HL-60 (cell line): ENCODE measurements at regions not wholly inside any gene's neighbourhood (a gene's known extent, or its start where the extent isn't known, plus 50 kb on each side); places are given as distances from the start of the nearest gene placed in this dataset.

ENCODE experiments used
- GABPA ChIP-seq: IDR thresholded peaks from 2 replicates; pipeline ENCODE4 v1.6.1; 2012; ENCODE audit warnings: low read depth
- POLR2AphosphoS5 ChIP-seq: IDR thresholded peaks from 2 replicates; pipeline ENCODE4 v1.6.1; 2012; ENCODE audit warnings: low read depth
- REST ChIP-seq: IDR thresholded peaks from 2 replicates; pipeline ENCODE4 v1.6.1; 2012; ENCODE audit warnings: low read depth; ENCODE audit not compliant: insufficient replicate concordance
- SPI1 ChIP-seq: IDR thresholded peaks from 2 replicates; pipeline ENCODE4 v1.6.1; 2012; ENCODE audit warnings: low read depth, mild to moderate bottlenecking, borderline replicate concordance
- TF ChIP-seq, protein P1 (sequence below): IDR thresholded peaks from one replicate; pipeline ENCODE4 v1.5.1; 2011; ENCODE audit warnings: low read length, control low read depth, inconsistent platforms; ENCODE audit not compliant: insufficient read depth

DNA sequence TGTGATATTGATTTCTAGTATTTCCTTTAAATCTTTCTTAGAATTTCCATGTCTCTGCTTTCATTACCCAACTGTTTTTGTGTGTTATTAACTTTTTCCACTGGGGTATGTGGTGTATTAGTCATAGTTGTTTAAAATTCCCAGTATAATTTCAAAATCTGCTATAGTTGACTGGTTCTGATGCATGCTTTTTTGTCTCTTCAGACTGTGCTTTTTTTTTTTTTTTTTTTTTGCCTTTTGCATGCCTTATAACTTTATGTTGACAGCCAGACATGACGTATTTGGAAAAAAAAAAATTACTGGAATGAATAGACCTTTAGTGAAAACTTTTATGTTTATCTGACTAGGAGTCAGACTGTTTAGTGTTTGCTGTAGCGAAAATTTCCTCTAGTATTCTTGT is 580.4 kb downstream of the ANKRD50 start:
- TF ChIP-seq, protein P1, sequence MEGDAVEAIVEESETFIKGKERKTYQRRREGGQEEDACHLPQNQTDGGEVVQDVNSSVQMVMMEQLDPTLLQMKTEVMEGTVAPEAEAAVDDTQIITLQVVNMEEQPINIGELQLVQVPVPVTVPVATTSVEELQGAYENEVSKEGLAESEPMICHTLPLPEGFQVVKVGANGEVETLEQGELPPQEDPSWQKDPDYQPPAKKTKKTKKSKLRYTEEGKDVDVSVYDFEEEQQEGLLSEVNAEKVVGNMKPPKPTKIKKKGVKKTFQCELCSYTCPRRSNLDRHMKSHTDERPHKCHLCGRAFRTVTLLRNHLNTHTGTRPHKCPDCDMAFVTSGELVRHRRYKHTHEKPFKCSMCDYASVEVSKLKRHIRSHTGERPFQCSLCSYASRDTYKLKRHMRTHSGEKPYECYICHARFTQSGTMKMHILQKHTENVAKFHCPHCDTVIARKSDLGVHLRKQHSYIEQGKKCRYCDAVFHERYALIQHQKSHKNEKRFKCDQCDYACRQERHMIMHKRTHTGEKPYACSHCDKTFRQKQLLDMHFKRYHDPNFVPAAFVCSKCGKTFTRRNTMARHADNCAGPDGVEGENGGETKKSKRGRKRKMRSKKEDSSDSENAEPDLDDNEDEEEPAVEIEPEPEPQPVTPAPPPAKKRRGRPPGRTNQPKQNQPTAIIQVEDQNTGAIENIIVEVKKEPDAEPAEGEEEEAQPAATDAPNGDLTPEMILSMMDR, result no peak
- no peak for TF ChIP-seq POLR2AphosphoS5
- no peak for TF ChIP-seq REST
- no peak for TF ChIP-seq GABPA
- no peak for TF ChIP-seq SPI1
